Lower leg skin (tissue), 3 donors: ENCODE measurements at regions not wholly inside any gene's neighbourhood (a gene's known extent, or its start where the extent isn't known, plus 50 kb on each side); places are given as distances from the start of the nearest gene placed in this dataset.

Experiments
- POLR2A ChIP-seq, 2 donors: fragments of 450-650 bp; IDR thresholded peaks; one replicate each; pipeline ENCODE4 v1.6.1; 2016 to 2017; ENCODE audit warnings: antibody characterized with exemption in 2 of 2, mild to moderate bottlenecking in 1 of 2, moderate library complexity in 1 of 2
- TF ChIP-seq, protein P1 (sequence below), 3 donors: fragments of 450-650 bp; IDR thresholded peaks; one replicate each; pipeline ENCODE4 v1.5.1; 2016; ENCODE audit warnings: antibody characterized with exemption in 3 of 3, mild to moderate bottlenecking in 3 of 3, moderate library complexity in 2 of 3

DNA sequence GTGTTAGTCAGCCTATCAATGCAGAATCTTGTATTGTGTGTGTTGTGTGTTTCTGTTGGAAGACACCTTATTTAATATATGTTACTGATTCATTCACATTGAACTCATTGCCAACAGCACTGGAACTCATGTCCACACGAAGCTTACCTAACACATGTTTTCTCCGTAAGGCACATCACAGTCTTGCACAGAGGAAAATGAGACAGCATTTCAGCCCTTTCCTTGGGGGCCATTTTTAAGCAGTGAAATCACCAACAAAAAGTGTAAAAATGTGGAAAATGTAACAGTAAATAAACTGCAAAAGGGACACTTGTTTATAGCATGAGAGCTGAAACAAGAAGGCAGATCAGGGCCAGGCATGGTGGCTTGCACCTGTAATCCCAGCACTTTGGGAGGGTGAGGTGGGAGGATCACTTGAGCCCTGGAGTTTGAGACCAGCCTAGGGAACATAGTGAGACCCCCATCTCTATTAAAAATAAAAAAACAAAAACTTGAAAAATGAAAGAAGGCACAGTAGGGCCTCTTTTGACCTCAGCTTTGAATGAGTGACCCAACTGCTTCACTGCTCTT is 306.0 kb downstream of the MYCN start:
- TF ChIP-seq, protein P1, sequence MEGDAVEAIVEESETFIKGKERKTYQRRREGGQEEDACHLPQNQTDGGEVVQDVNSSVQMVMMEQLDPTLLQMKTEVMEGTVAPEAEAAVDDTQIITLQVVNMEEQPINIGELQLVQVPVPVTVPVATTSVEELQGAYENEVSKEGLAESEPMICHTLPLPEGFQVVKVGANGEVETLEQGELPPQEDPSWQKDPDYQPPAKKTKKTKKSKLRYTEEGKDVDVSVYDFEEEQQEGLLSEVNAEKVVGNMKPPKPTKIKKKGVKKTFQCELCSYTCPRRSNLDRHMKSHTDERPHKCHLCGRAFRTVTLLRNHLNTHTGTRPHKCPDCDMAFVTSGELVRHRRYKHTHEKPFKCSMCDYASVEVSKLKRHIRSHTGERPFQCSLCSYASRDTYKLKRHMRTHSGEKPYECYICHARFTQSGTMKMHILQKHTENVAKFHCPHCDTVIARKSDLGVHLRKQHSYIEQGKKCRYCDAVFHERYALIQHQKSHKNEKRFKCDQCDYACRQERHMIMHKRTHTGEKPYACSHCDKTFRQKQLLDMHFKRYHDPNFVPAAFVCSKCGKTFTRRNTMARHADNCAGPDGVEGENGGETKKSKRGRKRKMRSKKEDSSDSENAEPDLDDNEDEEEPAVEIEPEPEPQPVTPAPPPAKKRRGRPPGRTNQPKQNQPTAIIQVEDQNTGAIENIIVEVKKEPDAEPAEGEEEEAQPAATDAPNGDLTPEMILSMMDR (IDR thresholded peaks at IDR 0.05): no peak
- no peak for TF ChIP-seq POLR2A (IDR thresholded peaks at IDR 0.05)
